Trophoblast cell (in vitro differentiated cells and primary cell): ENCODE measurements at regions not wholly inside any gene's neighbourhood (a gene's known extent, or its start where the extent isn't known, plus 50 kb on each side); places are given as distances from the start of the nearest gene placed in this dataset.

ENCODE experiments used
- DNase-seq, 2 donors: peaks; one replicate each; pipeline ENCODE4 v3.0.0-alpha.2; 2016
- H2AFZ ChIP-seq: 2 replicates; pipeline ENCODE4 v1.6.1; 2013; ENCODE audit warnings: low read length, moderate library complexity, mild to moderate bottlenecking; ENCODE audit not compliant: insufficient read depth, poor library complexity
- H2AK5ac ChIP-seq: 2 replicates; pipeline ENCODE4 v1.6.1; 2013; ENCODE audit warnings: mild to moderate bottlenecking, low read length
- H2BK120ac ChIP-seq: 2 replicates; pipeline ENCODE4 v1.6.1; 2013; ENCODE audit warnings: low read length, mild to moderate bottlenecking, moderate library complexity; ENCODE audit not compliant: insufficient read depth, poor library complexity
- H2BK12ac ChIP-seq: 2 replicates; pipeline ENCODE4 v1.6.1; 2013; ENCODE audit warnings: mild to moderate bottlenecking, low read length, moderate library complexity
- H2BK5ac ChIP-seq: 2 replicates; pipeline ENCODE4 v1.6.1; 2013; ENCODE audit warnings: low read length, low read depth, moderate library complexity, mild to moderate bottlenecking; ENCODE audit not compliant: poor library complexity
- H3K14ac ChIP-seq: 2 replicates; pipeline ENCODE4 v1.6.1; 2013; ENCODE audit warnings: mild to moderate bottlenecking, low read length
- H3K18ac ChIP-seq: 2 replicates; pipeline ENCODE4 v1.6.1; 2013; ENCODE audit warnings: mild to moderate bottlenecking, low read length
- H3K23ac ChIP-seq: 2 replicates; pipeline ENCODE4 v1.6.1; 2013; ENCODE audit warnings: low read length
- H3K27ac ChIP-seq: 2 replicates; pipeline ENCODE4 v1.5.1; 2013; ENCODE audit warnings: low read depth, mild to moderate bottlenecking, inconsistent platforms, low read length, moderate library complexity
- H3K27me3 ChIP-seq: 2 replicates; pipeline ENCODE4 v1.6.1; 2013; ENCODE audit warnings: inconsistent platforms, mild to moderate bottlenecking, low read length, moderate library complexity; ENCODE audit not compliant: insufficient read depth
- H3K36me3 ChIP-seq, 2 experiments: 1 replicate in 1 of 2; 2 replicates in 1 of 2; pipeline ENCODE4 v1.6.1; 2013; ENCODE audit warnings: low read length in 2 of 2, mild to moderate bottlenecking in 2 of 2, moderate library complexity in 1 of 2; ENCODE audit not compliant: insufficient read depth in 2 of 2, control insufficient read depth in 1 of 2
- H3K4ac ChIP-seq: 2 replicates; pipeline ENCODE4 v1.6.1; 2013; ENCODE audit warnings: low read depth, mild to moderate bottlenecking, low read length, moderate library complexity
- H3K4me1 ChIP-seq, 2 experiments: 1 replicate in 1 of 2; 2 replicates in 1 of 2; pipeline ENCODE4 v1.6.1; 2013; ENCODE audit warnings: low read length in 2 of 2, mild to moderate bottlenecking in 2 of 2, moderate library complexity in 1 of 2; ENCODE audit not compliant: insufficient read depth in 2 of 2, control insufficient read depth in 1 of 2
- H3K4me2 ChIP-seq: 2 replicates; pipeline ENCODE4 v1.6.1; 2013; ENCODE audit warnings: inconsistent platforms, mild to moderate bottlenecking, low read length, moderate library complexity
- H3K4me3 ChIP-seq: 2 replicates; pipeline ENCODE4 v1.5.1; 2013; ENCODE audit warnings: mild to moderate bottlenecking, low read depth, low read length, inconsistent platforms
- H3K79me1 ChIP-seq: one replicate; pipeline ENCODE4 v1.6.1; 2013; ENCODE audit warnings: low read length
- H3K79me2 ChIP-seq: 2 replicates; pipeline ENCODE4 v1.6.1; 2013; ENCODE audit warnings: low read length, mild to moderate bottlenecking; ENCODE audit not compliant: control insufficient read depth, insufficient read depth, poor library complexity
- H3K9ac ChIP-seq: 2 replicates; pipeline ENCODE4 v1.6.1; 2013; ENCODE audit warnings: mild to moderate bottlenecking, low read length
- H3K9me3 ChIP-seq: 2 replicates; pipeline ENCODE4 v1.6.1; 2013; ENCODE audit warnings: low read depth, mild to moderate bottlenecking, control low read depth, inconsistent platforms, low read length; ENCODE audit not compliant: insufficient read depth
- H4K12ac ChIP-seq: 2 replicates; pipeline ENCODE4 v1.6.1; 2013; ENCODE audit warnings: low read depth, mild to moderate bottlenecking, low read length, moderate library complexity
- H4K8ac ChIP-seq: 2 replicates; pipeline ENCODE4 v1.6.1; 2013; ENCODE audit warnings: low read depth, mild to moderate bottlenecking, low read length, moderate library complexity
- H4K91ac ChIP-seq: one replicate; pipeline ENCODE4 v1.6.1; 2013; ENCODE audit warnings: low read depth, mild to moderate bottlenecking, low read length, moderate library complexity
- WGBS: extraction: QIAGEN DNeasy Blood & Tissue Kit; methylation state at CpG from one replicate; pipeline ENCODE4 v1.1.7; 2013; ENCODE audit warnings: missing lambda C conversion rate; ENCODE audit not compliant: insufficient read length, insufficient coverage; ENCODE audit errors: extremely low coverage; 5-methylcytosine and 5-hydroxymethylcytosine counted together

- no peak for DNase-seq
- H3K23ac ChIP-seq, result no peak overlapping the region
- H3K18ac ChIP-seq, result no peak overlapping the region
- no peaks in the 10 kb centered on the region for H3K27me3 ChIP-seq
- no peak overlapping the region for H2BK5ac ChIP-seq
- H4K12ac ChIP-seq, result no peak overlapping the region
- no peak overlapping the region for H3K4ac ChIP-seq
- no peaks in the 10 kb centered on the region for H3K79me1 ChIP-seq
- no peak overlapping the region for H3K9ac ChIP-seq
- H4K91ac ChIP-seq, result no peak overlapping the region
- H3K27ac ChIP-seq, result no peak overlapping the region
- no peak overlapping the region for H4K8ac ChIP-seq
- no peak overlapping the region for H3K4me2 ChIP-seq
- H3K9me3 ChIP-seq, result no peaks in the 10 kb centered on the region
- H2BK12ac ChIP-seq, result no peak overlapping the region
- H2AFZ ChIP-seq, result no peak overlapping the region
- H3K14ac ChIP-seq, result no peak overlapping the region
- no peak overlapping the region for H2BK120ac ChIP-seq
- H3K79me2 ChIP-seq, result no peaks in the 10 kb centered on the region
- H2AK5ac ChIP-seq, result no peak overlapping the region
- H3K36me3 ChIP-seq, result no peaks in the 10 kb centered on the region
- WGBS, result no CpG with 5 or more reads among the region's 2 CpGs
- no peaks in the 10 kb centered on the region for H3K4me1 ChIP-seq
- H3K4me3 ChIP-seq, result no peak overlapping the region
These were observed 1855.4 kb upstream of the PIK3C3 start for GRCh38 chr18:40099641-40100040.

GRCh38 chr18:40096675-40097074 is 1858.4 kb upstream of the PIK3C3 start:
- Histone ChIP-seq H2BK5ac (no peak overlapping the region), H3K9me3 (no peaks in the 10 kb centered on the region), H3K14ac (no peak overlapping the region), H3K18ac (no peak overlapping the region), H4K12ac (no peak overlapping the region), H3K27me3 (no peaks in the 10 kb centered on the region), H3K4me1 (no peaks in the 10 kb centered on the region), H2AFZ (no peak overlapping the region), H3K36me3 (no peaks in the 10 kb centered on the region), H2BK120ac (no peak overlapping the region), H3K4ac (no peak overlapping the region), H3K9ac (no peak overlapping the region), H3K4me2 (no peak overlapping the region), H2AK5ac (no peak overlapping the region), H3K27ac (no peak overlapping the region), H3K79me1 (no peaks in the 10 kb centered on the region), H3K79me2 (no peaks in the 10 kb centered on the region), H3K4me3 (no peak overlapping the region), H4K8ac (no peak overlapping the region), H3K23ac (no peak overlapping the region), H4K91ac (no peak overlapping the region), H2BK12ac (no peak overlapping the region)
- DNase-seq, result no peak
- no CpG with 5 or more reads among the region's 3 CpGs for WGBS

- H3K4me1 ChIP-seq, result no peaks in the 10 kb centered on the region
These were observed 1860.6 kb upstream of the PIK3C3 start for GRCh38 chr18:40094441-40094840.

GRCh38 chr18:40088130-40088529 is 1866.9 kb upstream of the PIK3C3 start:
- WGBS, result no CpG with 5 or more reads among the region's 3 CpGs

More at GRCh38 chr18:40094441-40094840, 1860.6 kb upstream of the PIK3C3 start:
- H3K9ac ChIP-seq, result no peak overlapping the region
- H4K91ac ChIP-seq, result no peak overlapping the region
- no peaks in the 10 kb centered on the region for H3K79me2 ChIP-seq
- H3K4ac ChIP-seq, result no peak overlapping the region
- no peak overlapping the region for H3K4me3 ChIP-seq
- H3K23ac ChIP-seq, result no peak overlapping the region
- H3K27ac ChIP-seq, result no peak overlapping the region
- no peaks in the 10 kb centered on the region for H3K79me1 ChIP-seq
- H2BK120ac ChIP-seq, result no peak overlapping the region
- H4K8ac ChIP-seq, result no peak overlapping the region
- H2BK5ac ChIP-seq, result no peak overlapping the region
- no peak overlapping the region for H3K14ac ChIP-seq
- H2AK5ac ChIP-seq, result no peak overlapping the region
- H3K36me3 ChIP-seq, result no peaks in the 10 kb centered on the region
- H3K9me3 ChIP-seq, result no peaks in the 10 kb centered on the region
- no peak overlapping the region for H3K18ac ChIP-seq
- WGBS, result no CpG with 5 or more reads among the region's 2 CpGs
- no peak for DNase-seq
- no peak overlapping the region for H2AFZ ChIP-seq
- H4K12ac ChIP-seq, result no peak overlapping the region
- no peaks in the 10 kb centered on the region for H3K27me3 ChIP-seq
- no peak overlapping the region for H3K4me2 ChIP-seq
- no peak overlapping the region for H2BK12ac ChIP-seq

More at GRCh38 chr18:40088130-40088529, 1866.9 kb upstream of the PIK3C3 start:
- no peaks in the 10 kb centered on the region for H3K27me3 ChIP-seq
- H2AK5ac ChIP-seq, result no peak overlapping the region
- no peak overlapping the region for H3K4ac ChIP-seq
- H4K8ac ChIP-seq, result no peak overlapping the region
- H3K4me3 ChIP-seq, result no peak overlapping the region
- H4K12ac ChIP-seq, result no peak overlapping the region
- no peak overlapping the region for H2BK12ac ChIP-seq
- H3K27ac ChIP-seq, result no peak overlapping the region
- no peak overlapping the region for H3K14ac ChIP-seq
- no peak overlapping the region for H2BK120ac ChIP-seq
- no peak for DNase-seq
- no peak overlapping the region for H2BK5ac ChIP-seq
- no peak overlapping the region for H3K18ac ChIP-seq
- no peaks in the 10 kb centered on the region for H3K79me1 ChIP-seq
- H3K4me1 ChIP-seq, result no peaks in the 10 kb centered on the region
- no peaks in the 10 kb centered on the region for H3K36me3 ChIP-seq
- H3K9ac ChIP-seq, result no peak overlapping the region
- no peak overlapping the region for H3K4me2 ChIP-seq
- H4K91ac ChIP-seq, result no peak overlapping the region
- no peaks in the 10 kb centered on the region for H3K9me3 ChIP-seq
- no peak overlapping the region for H2AFZ ChIP-seq
- no peak overlapping the region for H3K23ac ChIP-seq
- H3K79me2 ChIP-seq, result no peaks in the 10 kb centered on the region
